ENCODE measurements at regions not wholly inside any gene's neighbourhood (a gene's known extent, or its start where the extent isn't known, plus 50 kb on each side); places are given as distances from the start of the nearest gene placed in this dataset.

GRCh38 chr1:219050086-219050821 lies 123.4 kb upstream of the LYPLAL1 start:
- H3K27me3 Mint-ChIP-seq, result no peaks in the 10 kb centered on the region
- ATAC-seq (ENCODE audit: low read depth in 2 of 2), result no peak
- Histone ChIP-seq H3K4me1 (ENCODE audit: control insufficient read depth, insufficient read depth, low read length, poor library complexity, severe bottlenecking) (no peaks in the 10 kb centered on the region), H3K36me3 (ENCODE audit: control insufficient read depth, insufficient read depth, low read length) (no peaks in the 10 kb centered on the region), H3K4me3 (ENCODE audit: low read depth, low read length) (no peak overlapping the region), H3K9me3 (ENCODE audit: control insufficient read depth in 2 of 2, low read length in 2 of 2) (no peaks in the 10 kb centered on the region), H3K27me3 (ENCODE audit: control insufficient read depth, insufficient read depth, low read length) (no peaks in the 10 kb centered on the region), H3K27ac (ENCODE audit: insufficient read depth, low read length, poor library complexity, severe bottlenecking) (no peak overlapping the region)
- H3K27ac Mint-ChIP-seq, result no peak overlapping the region
- no peaks in the 10 kb centered on the region for H3K36me3 Mint-ChIP-seq
- no peak for DNase-seq
- no peaks in the 10 kb centered on the region for H3K4me1 Mint-ChIP-seq
- peaks cover 0 to 6% (median 1%) of the 10 kb centered on the region in 7 donors for H3K9me3 Mint-ChIP-seq
- no peak overlapping the region for H3K4me3 Mint-ChIP-seq

GRCh38 chr1:219050822-219051125 lies 122.9 kb upstream of the LYPLAL1 start:
- no peak overlapping the region for H3K4me3 ChIP-seq (ENCODE audit: low read depth, low read length)
- no peaks in the 10 kb centered on the region for H3K27me3 ChIP-seq (ENCODE audit: control insufficient read depth, insufficient read depth, low read length)
- H3K9me3 ChIP-seq (ENCODE audit: control insufficient read depth in 2 of 2, low read length in 2 of 2), result no peaks in the 10 kb centered on the region
- Mint-ChIP-seq H3K9me3 (peaks cover 0 to 6% (median 0%) of the 10 kb centered on the region in 7 donors), H3K36me3 (no peaks in the 10 kb centered on the region), H3K4me1 (no peaks in the 10 kb centered on the region), H3K27ac (no peak overlapping the region), H3K27me3 (no peaks in the 10 kb centered on the region), H3K4me3 (no peak overlapping the region)
- no peaks in the 10 kb centered on the region for H3K4me1 ChIP-seq (ENCODE audit: control insufficient read depth, insufficient read depth, low read length, poor library complexity, severe bottlenecking)
- no peak overlapping the region for H3K27ac ChIP-seq (ENCODE audit: insufficient read depth, low read length, poor library complexity, severe bottlenecking)
- H3K36me3 ChIP-seq (ENCODE audit: control insufficient read depth, insufficient read depth, low read length), result no peaks in the 10 kb centered on the region
- ATAC-seq (ENCODE audit: low read depth in 2 of 2) (no peak), DNase-seq (no peak)

GRCh38 chr1:219051547-219051946 lies 122.1 kb upstream of the LYPLAL1 start:
- H3K27me3 ChIP-seq (ENCODE audit: control insufficient read depth, insufficient read depth, low read length), result no peaks in the 10 kb centered on the region
- no peak overlapping the region for H3K27ac ChIP-seq (ENCODE audit: insufficient read depth, low read length, poor library complexity, severe bottlenecking)
- no peaks in the 10 kb centered on the region for H3K4me1 Mint-ChIP-seq
- H3K27me3 Mint-ChIP-seq, result no peaks in the 10 kb centered on the region
- H3K4me1 ChIP-seq (ENCODE audit: control insufficient read depth, insufficient read depth, low read length, poor library complexity, severe bottlenecking), result no peaks in the 10 kb centered on the region
- H3K9me3 ChIP-seq (ENCODE audit: control insufficient read depth in 2 of 2, low read length in 2 of 2), result no peaks in the 10 kb centered on the region
- H3K4me3 Mint-ChIP-seq, result no peak overlapping the region
- H3K36me3 Mint-ChIP-seq, result no peaks in the 10 kb centered on the region
- H3K4me3 ChIP-seq (ENCODE audit: low read depth, low read length), result no peak overlapping the region
- H3K36me3 ChIP-seq (ENCODE audit: control insufficient read depth, insufficient read depth, low read length), result no peaks in the 10 kb centered on the region
- ATAC-seq (ENCODE audit: low read depth in 2 of 2) (no peak), DNase-seq (no peak)
- peaks cover 0 to 6% (median 0%) of the 10 kb centered on the region in 7 donors for H3K9me3 Mint-ChIP-seq
- no peak overlapping the region for H3K27ac Mint-ChIP-seq

- no peak for ATAC-seq (ENCODE audit: low read depth in 2 of 2)
- H3K4me3 Mint-ChIP-seq, result no peak overlapping the region
- H3K4me1 Mint-ChIP-seq, result no peaks in the 10 kb centered on the region
Measured at GRCh38 chr1:219058891-219059820, 114.5 kb upstream of the LYPLAL1 start.

GRCh38 chr1:219060798-219061197 lies 112.9 kb upstream of the LYPLAL1 start:
- H3K36me3 Mint-ChIP-seq, result no peaks in the 10 kb centered on the region
- H3K36me3 ChIP-seq (ENCODE audit: control insufficient read depth, insufficient read depth, low read length), result no peaks in the 10 kb centered on the region
- H3K9me3 Mint-ChIP-seq, result peaks cover 0 to 12% (median 0%) of the 10 kb centered on the region in 7 donors
- ATAC-seq (ENCODE audit: low read depth in 2 of 2) (no peak), DNase-seq (no peak)
- no peaks in the 10 kb centered on the region for H3K4me1 ChIP-seq (ENCODE audit: control insufficient read depth, insufficient read depth, low read length, poor library complexity, severe bottlenecking)
- H3K27ac Mint-ChIP-seq, result no peak overlapping the region
- no peaks in the 10 kb centered on the region for H3K4me1 Mint-ChIP-seq
- H3K9me3 ChIP-seq (ENCODE audit: control insufficient read depth in 2 of 2, low read length in 2 of 2), result no peaks in the 10 kb centered on the region
- H3K27me3 Mint-ChIP-seq, result no peaks in the 10 kb centered on the region
- H3K4me3 ChIP-seq (ENCODE audit: low read depth, low read length), result no peak overlapping the region
- no peak overlapping the region for H3K4me3 Mint-ChIP-seq
- no peak overlapping the region for H3K27ac ChIP-seq (ENCODE audit: insufficient read depth, low read length, poor library complexity, severe bottlenecking)
- H3K27me3 ChIP-seq (ENCODE audit: control insufficient read depth, insufficient read depth, low read length), result no peaks in the 10 kb centered on the region

More at GRCh38 chr1:219058891-219059820, 114.5 kb upstream of the LYPLAL1 start:
- Histone ChIP-seq H3K4me3 (ENCODE audit: low read depth, low read length) (no peak overlapping the region), H3K27me3 (ENCODE audit: control insufficient read depth, insufficient read depth, low read length) (no peaks in the 10 kb centered on the region), H3K27ac (ENCODE audit: insufficient read depth, low read length, poor library complexity, severe bottlenecking) (no peak overlapping the region), H3K36me3 (ENCODE audit: control insufficient read depth, insufficient read depth, low read length) (no peaks in the 10 kb centered on the region), H3K4me1 (ENCODE audit: control insufficient read depth, insufficient read depth, low read length, poor library complexity, severe bottlenecking) (no peaks in the 10 kb centered on the region), H3K9me3 (ENCODE audit: control insufficient read depth in 2 of 2, low read length in 2 of 2) (no peaks in the 10 kb centered on the region)
- no peak for DNase-seq
- Mint-ChIP-seq H3K27me3 (no peaks in the 10 kb centered on the region), H3K36me3 (no peaks in the 10 kb centered on the region), H3K9me3 (peaks cover 0 to 12% (median 0%) of the 10 kb centered on the region in 7 donors), H3K27ac (no peak overlapping the region)

- Histone ChIP-seq H3K4me1 (ENCODE audit: control insufficient read depth, insufficient read depth, low read length, poor library complexity, severe bottlenecking) (no peaks in the 10 kb centered on the region), H3K27ac (ENCODE audit: insufficient read depth, low read length, poor library complexity, severe bottlenecking) (no peak overlapping the region), H3K36me3 (ENCODE audit: control insufficient read depth, insufficient read depth, low read length) (no peaks in the 10 kb centered on the region), H3K27me3 (ENCODE audit: control insufficient read depth, insufficient read depth, low read length) (no peaks in the 10 kb centered on the region), H3K4me3 (ENCODE audit: low read depth, low read length) (no peak overlapping the region), H3K9me3 (ENCODE audit: control insufficient read depth in 2 of 2, low read length in 2 of 2) (no peaks in the 10 kb centered on the region)
- no peaks in the 10 kb centered on the region for H3K36me3 Mint-ChIP-seq
- peaks cover 0 to 7% (median 0%) of the 10 kb centered on the region in 7 donors for H3K9me3 Mint-ChIP-seq
- no peak overlapping the region for H3K4me3 Mint-ChIP-seq
- H3K4me1 Mint-ChIP-seq, result no peaks in the 10 kb centered on the region
- no peaks in the 10 kb centered on the region for H3K27me3 Mint-ChIP-seq
- DNase-seq (no peak), ATAC-seq (ENCODE audit: low read depth in 2 of 2) (no peak)
- no peak overlapping the region for H3K27ac Mint-ChIP-seq
Measured at GRCh38 chr1:219062161-219062560, 111.5 kb upstream of the LYPLAL1 start.

GRCh38 chr1:219066098-219066497 lies 107.6 kb upstream of the LYPLAL1 start:
- Mint-ChIP-seq H3K4me3 (no peak overlapping the region), H3K36me3 (no peaks in the 10 kb centered on the region), H3K4me1 (no peaks in the 10 kb centered on the region), H3K27me3 (no peaks in the 10 kb centered on the region), H3K27ac (no peak overlapping the region), H3K9me3 (peaks cover 0 to 8% (median 2%) of the 10 kb centered on the region in 7 donors)
- Histone ChIP-seq H3K4me3 (ENCODE audit: low read depth, low read length) (no peak overlapping the region), H3K36me3 (ENCODE audit: control insufficient read depth, insufficient read depth, low read length) (no peaks in the 10 kb centered on the region), H3K27me3 (ENCODE audit: control insufficient read depth, insufficient read depth, low read length) (no peaks in the 10 kb centered on the region), H3K9me3 (ENCODE audit: control insufficient read depth in 2 of 2, low read length in 2 of 2) (no peaks in the 10 kb centered on the region), H3K4me1 (ENCODE audit: control insufficient read depth, insufficient read depth, low read length, poor library complexity, severe bottlenecking) (no peaks in the 10 kb centered on the region), H3K27ac (ENCODE audit: insufficient read depth, low read length, poor library complexity, severe bottlenecking) (no peak overlapping the region)
- DNase-seq (no peak), ATAC-seq (ENCODE audit: low read depth in 2 of 2) (no peak)
